ENCODE measurements at regions not wholly inside any gene's neighbourhood (a gene's known extent, or its start where the extent isn't known, plus 50 kb on each side); places are given as distances from the start of the nearest gene placed in this dataset.
"Not testable (repeated sequence)": the region's sequence is repeated elsewhere in the genome, so short reads cannot be mapped to it uniquely, and the experiment has no call there.

DNA sequence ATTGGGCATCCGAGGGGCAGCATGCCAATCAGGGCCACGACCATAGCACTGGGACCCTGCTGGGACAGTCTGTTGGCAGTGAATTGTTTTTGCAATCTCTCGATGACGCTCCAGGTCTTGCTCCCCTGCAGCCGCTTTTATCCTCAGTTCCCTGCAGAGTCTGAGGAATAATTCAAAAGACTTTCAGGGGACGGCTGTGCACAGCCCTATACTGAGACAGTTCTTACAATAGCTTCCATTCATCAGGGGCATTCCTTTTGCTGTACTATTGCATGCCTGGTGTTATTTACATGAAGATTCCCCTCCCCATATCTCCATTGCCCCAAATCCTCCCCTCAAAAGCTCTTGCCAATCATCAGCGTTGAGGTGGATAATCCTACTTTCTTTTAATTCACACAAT, 163.3 kb upstream of the WWC1 start:
- 21 to 23% methylated on average over 7 of the region's 7 CpGs for WGBS, 2 experiments
- H3K9me3 ChIP-seq (ENCODE audit: control insufficient read depth, low read length), result no peaks in the 10 kb centered on the region
- H3K36me3 ChIP-seq (ENCODE audit: control insufficient read depth, insufficient read depth, low read length), result no peaks in the 10 kb centered on the region
- peak overlapping the region; percentile 78 for H3K27ac ChIP-seq (ENCODE audit: insufficient read depth, low read depth, low read length, poor library complexity, severe bottlenecking)
- no peaks in the 10 kb centered on the region for H3K27me3 ChIP-seq (ENCODE audit: control insufficient read depth, insufficient read depth, low read length, poor library complexity, severe bottlenecking)
- H3K4me3 ChIP-seq (ENCODE audit: insufficient read depth, low read depth, low read length), result no peak overlapping the region
- H3K4me1 ChIP-seq (ENCODE audit: control insufficient read depth, insufficient read depth, low read length), result peaks cover 16% of the 10 kb centered on the region

DNA sequence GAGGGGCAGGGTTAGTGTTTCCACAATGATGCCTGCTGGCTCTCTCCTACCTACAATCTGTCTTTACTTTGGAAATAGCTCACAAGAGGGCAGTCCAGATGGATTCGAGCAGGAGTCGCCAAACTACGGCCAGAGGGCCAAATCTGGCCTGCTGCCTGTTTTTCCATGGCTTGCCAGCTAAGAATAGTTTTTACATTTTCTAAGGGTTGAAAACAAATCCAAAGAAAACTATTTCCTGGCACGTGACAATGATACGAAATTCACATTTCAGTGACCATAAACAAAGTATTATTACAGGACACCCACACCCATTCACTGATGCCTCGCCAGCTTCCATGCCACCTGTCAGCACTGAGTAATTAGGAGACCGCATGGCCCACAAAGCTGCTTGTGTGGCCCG, 162.9 kb upstream of the WWC1 start:
- no peaks in the 10 kb centered on the region for H3K36me3 ChIP-seq (ENCODE audit: control insufficient read depth, insufficient read depth, low read length)
- H3K4me3 ChIP-seq (ENCODE audit: insufficient read depth, low read depth, low read length), result no peak overlapping the region
- H3K4me1 ChIP-seq (ENCODE audit: control insufficient read depth, insufficient read depth, low read length), result peaks cover 16% of the 10 kb centered on the region
- H3K27ac ChIP-seq (ENCODE audit: insufficient read depth, low read depth, low read length, poor library complexity, severe bottlenecking), result peak overlapping the region; percentile 78
- no peaks in the 10 kb centered on the region for H3K27me3 ChIP-seq (ENCODE audit: control insufficient read depth, insufficient read depth, low read length, poor library complexity, severe bottlenecking)
- WGBS, 2 experiments, result 83 to 87% methylated on average over 8 of the region's 8 CpGs
- H3K9me3 ChIP-seq (ENCODE audit: control insufficient read depth, low read length), result no peaks in the 10 kb centered on the region

- Histone ChIP-seq H3K4me3 (ENCODE audit: insufficient read depth, low read depth, low read length) (no peak overlapping the region), H3K27ac (ENCODE audit: insufficient read depth, low read depth, low read length, poor library complexity, severe bottlenecking) (no peak overlapping the region), H3K9me3 (ENCODE audit: control insufficient read depth, low read length) (no peaks in the 10 kb centered on the region), H3K27me3 (ENCODE audit: control insufficient read depth, insufficient read depth, low read length, poor library complexity, severe bottlenecking) (no peaks in the 10 kb centered on the region), H3K4me1 (ENCODE audit: control insufficient read depth, insufficient read depth, low read length) (peaks cover 16% of the 10 kb centered on the region), H3K36me3 (ENCODE audit: control insufficient read depth, insufficient read depth, low read length) (no peaks in the 10 kb centered on the region)
- whole genome bisulfite sequencing, 2 experiments, result 94 to 99% methylated on average over 3 of the region's 3 CpGs
Observed at GRCh38 chr5:168131519-168131918, 159.9 kb upstream of the WWC1 start.

- Histone ChIP-seq H3K36me3 (ENCODE audit: control insufficient read depth, insufficient read depth, low read length) (no peaks in the 10 kb centered on the region), H3K9me3 (ENCODE audit: control insufficient read depth, low read length) (no peaks in the 10 kb centered on the region), H3K27me3 (ENCODE audit: control insufficient read depth, insufficient read depth, low read length, poor library complexity, severe bottlenecking) (no peaks in the 10 kb centered on the region), H3K4me1 (ENCODE audit: control insufficient read depth, insufficient read depth, low read length) (peaks cover 16% of the 10 kb centered on the region), H3K4me3 (ENCODE audit: insufficient read depth, low read depth, low read length) (no peak overlapping the region), H3K27ac (ENCODE audit: insufficient read depth, low read depth, low read length, poor library complexity, severe bottlenecking) (no peak overlapping the region)
- WGBS, 2 experiments, result 92 to 99% methylated on average over 3 of the region's 3 CpGs
Observed at GRCh38 chr5:168132241-168132641, 159.2 kb upstream of the WWC1 start.

- H3K4me1 ChIP-seq (ENCODE audit: control insufficient read depth, insufficient read depth, low read length), result no peaks in the 10 kb centered on the region
- no peaks in the 10 kb centered on the region for H3K9me3 ChIP-seq (ENCODE audit: control insufficient read depth, low read length)
- H3K36me3 ChIP-seq (ENCODE audit: control insufficient read depth, insufficient read depth, low read length), result no peaks in the 10 kb centered on the region
- no peaks in the 10 kb centered on the region for H3K27me3 ChIP-seq (ENCODE audit: control insufficient read depth, insufficient read depth, low read length, poor library complexity, severe bottlenecking)
- H3K4me3 ChIP-seq (ENCODE audit: insufficient read depth, low read depth, low read length), result no peak overlapping the region
- H3K27ac ChIP-seq (ENCODE audit: insufficient read depth, low read depth, low read length, poor library complexity, severe bottlenecking), result no peak overlapping the region
- WGBS, 2 experiments, result 91 to 97% methylated on average over 6 of the region's 6 CpGs
Observed at GRCh38 chr5:168135897-168136296, 155.5 kb upstream of the WWC1 start.

GRCh38 chr5:168136340-168136739, 155.1 kb upstream of the WWC1 start:
- no peak overlapping the region for H3K4me3 ChIP-seq (ENCODE audit: insufficient read depth, low read depth, low read length)
- no peaks in the 10 kb centered on the region for H3K9me3 ChIP-seq (ENCODE audit: control insufficient read depth, low read length)
- 80 to 84% methylated on average over 5 of the region's 5 CpGs for WGBS, 2 experiments
- H3K36me3 ChIP-seq (ENCODE audit: control insufficient read depth, insufficient read depth, low read length), result no peaks in the 10 kb centered on the region
- H3K4me1 ChIP-seq (ENCODE audit: control insufficient read depth, insufficient read depth, low read length), result no peaks in the 10 kb centered on the region
- no peak overlapping the region for H3K27ac ChIP-seq (ENCODE audit: insufficient read depth, low read depth, low read length, poor library complexity, severe bottlenecking)
- H3K27me3 ChIP-seq (ENCODE audit: control insufficient read depth, insufficient read depth, low read length, poor library complexity, severe bottlenecking), result no peaks in the 10 kb centered on the region

GRCh38 chr5:168137265-168137664, 154.2 kb upstream of the WWC1 start:
- H3K4me3 ChIP-seq (ENCODE audit: insufficient read depth, low read depth, low read length), result no peak overlapping the region
- H3K27me3 ChIP-seq (ENCODE audit: control insufficient read depth, insufficient read depth, low read length, poor library complexity, severe bottlenecking), result no peaks in the 10 kb centered on the region
- H3K4me1 ChIP-seq (ENCODE audit: control insufficient read depth, insufficient read depth, low read length), result no peaks in the 10 kb centered on the region
- 82 to 88% methylated on average over 2 of the region's 2 CpGs for WGBS, 2 experiments
- H3K36me3 ChIP-seq (ENCODE audit: control insufficient read depth, insufficient read depth, low read length), result no peaks in the 10 kb centered on the region
- no peaks in the 10 kb centered on the region for H3K9me3 ChIP-seq (ENCODE audit: control insufficient read depth, low read length)
- no peak overlapping the region for H3K27ac ChIP-seq (ENCODE audit: insufficient read depth, low read depth, low read length, poor library complexity, severe bottlenecking)

DNA sequence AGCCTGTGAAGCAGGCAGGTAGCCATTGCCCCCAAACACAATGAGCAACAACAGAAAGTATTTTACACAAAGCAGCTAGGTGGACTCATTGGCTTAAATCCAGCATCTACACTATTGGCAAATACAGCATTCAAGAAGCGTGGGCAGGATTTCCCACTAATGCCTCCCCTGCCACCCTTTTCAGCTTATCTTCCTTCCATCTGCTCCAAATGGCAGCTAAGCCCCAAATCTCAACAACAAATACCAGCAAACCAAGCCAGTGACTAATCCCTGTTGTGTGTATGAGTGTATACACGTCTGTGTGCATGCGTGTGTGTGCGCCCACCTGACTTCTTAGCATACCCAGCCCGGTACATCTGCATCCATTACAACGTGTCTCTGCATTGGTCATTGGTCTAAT, 151.2 kb upstream of the WWC1 start:
- no peak overlapping the region for H3K4me3 ChIP-seq (ENCODE audit: insufficient read depth, low read depth, low read length)
- no peaks in the 10 kb centered on the region for H3K36me3 ChIP-seq (ENCODE audit: control insufficient read depth, insufficient read depth, low read length)
- no peaks in the 10 kb centered on the region for H3K9me3 ChIP-seq (ENCODE audit: control insufficient read depth, low read length)
- no peak overlapping the region for H3K27ac ChIP-seq (ENCODE audit: insufficient read depth, low read depth, low read length, poor library complexity, severe bottlenecking)
- no peaks in the 10 kb centered on the region for H3K27me3 ChIP-seq (ENCODE audit: control insufficient read depth, insufficient read depth, low read length, poor library complexity, severe bottlenecking)
- WGBS, 2 experiments, result 94 to 96% methylated on average over 6 of the region's 6 CpGs
- H3K4me1 ChIP-seq (ENCODE audit: control insufficient read depth, insufficient read depth, low read length), result no peaks in the 10 kb centered on the region

- whole genome bisulfite sequencing, 2 experiments, result 64 to 68% methylated on average over 2 of the region's 2 CpGs
- H3K9me3 ChIP-seq (ENCODE audit: control insufficient read depth, low read length), result no peaks in the 10 kb centered on the region
- no peaks in the 10 kb centered on the region for H3K27me3 ChIP-seq (ENCODE audit: control insufficient read depth, insufficient read depth, low read length, poor library complexity, severe bottlenecking)
- H3K4me3 ChIP-seq (ENCODE audit: insufficient read depth, low read depth, low read length), result no peak overlapping the region
- no peak overlapping the region for H3K27ac ChIP-seq (ENCODE audit: insufficient read depth, low read depth, low read length, poor library complexity, severe bottlenecking)
- no peaks in the 10 kb centered on the region for H3K36me3 ChIP-seq (ENCODE audit: control insufficient read depth, insufficient read depth, low read length)
- H3K4me1 ChIP-seq (ENCODE audit: control insufficient read depth, insufficient read depth, low read length), result no peaks in the 10 kb centered on the region
Observed at GRCh38 chr5:168142402-168142801, 149.0 kb upstream of the WWC1 start.

GRCh38 chr5:168143521-168143920, 147.9 kb upstream of the WWC1 start:
- H3K27ac ChIP-seq (ENCODE audit: insufficient read depth, low read depth, low read length, poor library complexity, severe bottlenecking); H3K9me3 ChIP-seq (ENCODE audit: control insufficient read depth, low read length); H3K27me3 ChIP-seq (ENCODE audit: control insufficient read depth, insufficient read depth, low read length, poor library complexity, severe bottlenecking); H3K4me3 ChIP-seq (ENCODE audit: insufficient read depth, low read depth, low read length); H3K4me1 ChIP-seq (ENCODE audit: control insufficient read depth, insufficient read depth, low read length); H3K36me3 ChIP-seq (ENCODE audit: control insufficient read depth, insufficient read depth, low read length): not testable (repeated sequence)
- 98 to 100% methylated on average over 6 of the region's 7 CpGs for WGBS, 2 experiments

DNA sequence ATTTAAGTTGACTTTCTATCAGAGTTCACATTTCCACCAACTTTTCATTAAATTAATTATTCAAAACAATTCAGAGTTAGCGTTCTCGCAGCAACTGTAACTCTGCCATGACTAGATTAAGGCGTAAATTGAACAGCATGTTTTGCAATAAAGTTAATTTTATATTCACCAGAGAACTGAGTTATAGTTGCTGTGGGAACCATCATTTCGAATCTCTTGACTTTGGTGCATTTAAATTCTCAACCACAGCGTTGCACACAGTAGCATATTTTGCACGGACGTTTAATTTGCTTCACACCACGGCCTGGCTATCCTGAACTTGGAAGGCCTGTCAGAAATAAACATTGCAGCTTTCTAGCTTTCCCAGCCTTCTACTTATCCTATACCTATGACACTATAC, 144.3 kb upstream of the WWC1 start:
- peaks cover 6% of the 10 kb centered on the region for H3K4me1 ChIP-seq (ENCODE audit: control insufficient read depth, insufficient read depth, low read length)
- H3K4me3 ChIP-seq (ENCODE audit: insufficient read depth, low read depth, low read length), result no peak overlapping the region
- WGBS, 2 experiments, result 92 to 94% methylated on average over 8 of the region's 8 CpGs
- H3K9me3 ChIP-seq (ENCODE audit: control insufficient read depth, low read length), result no peaks in the 10 kb centered on the region
- H3K27ac ChIP-seq (ENCODE audit: insufficient read depth, low read depth, low read length, poor library complexity, severe bottlenecking), result no peak overlapping the region
- H3K36me3 ChIP-seq (ENCODE audit: control insufficient read depth, insufficient read depth, low read length), result no peaks in the 10 kb centered on the region
- no peaks in the 10 kb centered on the region for H3K27me3 ChIP-seq (ENCODE audit: control insufficient read depth, insufficient read depth, low read length, poor library complexity, severe bottlenecking)

All from ectodermal cell (in vitro differentiated cells).